HAP-1 (cell line): ENCODE measurements at regions not wholly inside any gene's neighbourhood (a gene's known extent, or its start where the extent isn't known, plus 50 kb on each side); places are given as distances from the start of the nearest gene placed in this dataset.
"Not testable (repeated sequence)": the region's sequence is repeated elsewhere in the genome, so short reads cannot be mapped to it uniquely, and the experiment has no call there.

Experiments used
- DNase-seq, 2 experiments: peaks; one replicate each; pipeline ENCODE4 v3.0.0-alpha.2; 2016 to 2020; ENCODE audit warnings: low spot score in 2 of 2
- H3K27me3 ChIP-seq: fragments of 250-450 bp; sonication (Bioruptor Pico); 2 replicates; pipeline ENCODE4 v1.5.1; 2020; ENCODE audit warnings: low read depth, mild to moderate bottlenecking, moderate library complexity
- H3K36me3 ChIP-seq: fragments of 250-450 bp; sonication (Bioruptor Pico); replicated peaks from 2 replicates; pipeline ENCODE4 v1.5.1; 2020; ENCODE audit warnings: mild to moderate bottlenecking
- H3K4me1 ChIP-seq: fragments of 250-450 bp; sonication (Bioruptor Pico); 2 replicates; pipeline ENCODE4 v1.5.1; 2020; ENCODE audit warnings: mild to moderate bottlenecking
- H3K4me3 ChIP-seq: fragments of 250-450 bp; sonication (Bioruptor Pico); 2 replicates; pipeline ENCODE4 v1.5.1; 2020; ENCODE audit warnings: mild to moderate bottlenecking, moderate library complexity
- H3K9me3 ChIP-seq: fragments of 250-450 bp; sonication (Bioruptor Pico); 2 replicates; pipeline ENCODE4 v1.5.1; 2020; ENCODE audit warnings: mild to moderate bottlenecking, moderate library complexity
- in situ Hi-C: fragments of 300-500 bp; cut with MboI; formaldehyde crosslinking; loops from 3 replicates; pipeline ENCODE4 v1.14.3; 2020; ENCODE audit warnings: low sequenced_read_pairs, inconsistent platforms, mixed read lengths

- no peak for DNase-seq
- in situ Hi-C loops: no loop called here
Measured at GRCh38 chr2:16392647-16393499, 272.8 kb downstream of the CYRIA start.

GRCh38 chr2:16391986-16392385, 273.6 kb downstream of the CYRIA start:
- no peaks in the 10 kb centered on the region for H3K27me3 ChIP-seq
- no peaks in the 10 kb centered on the region for H3K4me1 ChIP-seq
- DNase-seq: no peak
- in situ Hi-C loops: no loop called here
- H3K36me3 ChIP-seq: no peaks in the 10 kb centered on the region
- no peaks in the 10 kb centered on the region for H3K9me3 ChIP-seq
- H3K4me3 ChIP-seq: no peak overlapping the region

More at GRCh38 chr2:16392647-16393499, 272.8 kb downstream of the CYRIA start:
- Histone ChIP-seq H3K27me3 (no peaks in the 10 kb centered on the region), H3K4me1 (no peaks in the 10 kb centered on the region), H3K36me3 (no peaks in the 10 kb centered on the region), H3K4me3 (no peak overlapping the region), H3K9me3 (no peaks in the 10 kb centered on the region)

GRCh38 chr2:16390561-16390960, 275.1 kb downstream of the CYRIA start:
- H3K4me3 ChIP-seq: no peak overlapping the region
- no peaks in the 10 kb centered on the region for H3K27me3 ChIP-seq
- in situ Hi-C loops: no loop called here
- no peaks in the 10 kb centered on the region for H3K4me1 ChIP-seq
- no peaks in the 10 kb centered on the region for H3K36me3 ChIP-seq
- H3K9me3 ChIP-seq: no peaks in the 10 kb centered on the region
- DNase-seq: no peak

GRCh38 chr2:16389611-16390010, 276.0 kb downstream of the CYRIA start:
- Histone ChIP-seq H3K4me3 (no peak overlapping the region), H3K4me1 (no peaks in the 10 kb centered on the region), H3K9me3 (no peaks in the 10 kb centered on the region), H3K36me3 (no peaks in the 10 kb centered on the region), H3K27me3 (no peaks in the 10 kb centered on the region)
- in situ Hi-C loops: no loop called here
- no peak for DNase-seq

GRCh38 chr2:16388199-16388830, 277.3 kb downstream of the CYRIA start:
- H3K4me3 ChIP-seq, H3K9me3 ChIP-seq, in situ Hi-C loops, DNase-seq, H3K4me1 ChIP-seq, H3K36me3 ChIP-seq, H3K27me3 ChIP-seq: not testable (repeated sequence)

GRCh38 chr2:16387461-16387984, 278.1 kb downstream of the CYRIA start:
- Histone ChIP-seq H3K27me3 (no peaks in the 10 kb centered on the region), H3K9me3 (no peaks in the 10 kb centered on the region), H3K4me3 (no peak overlapping the region), H3K36me3 (no peaks in the 10 kb centered on the region), H3K4me1 (no peaks in the 10 kb centered on the region)
- in situ Hi-C loops: no loop called here
- no peak for DNase-seq

- no peak for DNase-seq
- no peaks in the 10 kb centered on the region for H3K4me1 ChIP-seq
- H3K4me3 ChIP-seq: no peak overlapping the region
- no peaks in the 10 kb centered on the region for H3K36me3 ChIP-seq
- in situ Hi-C loops: no loop called here
- no peaks in the 10 kb centered on the region for H3K9me3 ChIP-seq
- no peaks in the 10 kb centered on the region for H3K27me3 ChIP-seq
Measured at GRCh38 chr2:16386431-16386830, 279.2 kb downstream of the CYRIA start.

- no peak for DNase-seq
- in situ Hi-C loops: no loop called here
- H3K36me3 ChIP-seq: no peaks in the 10 kb centered on the region
- H3K4me1 ChIP-seq: no peaks in the 10 kb centered on the region
- H3K27me3 ChIP-seq: no peaks in the 10 kb centered on the region
- H3K4me3 ChIP-seq: no peak overlapping the region
- no peaks in the 10 kb centered on the region for H3K9me3 ChIP-seq
Measured at GRCh38 chr2:16386031-16386430, 279.6 kb downstream of the CYRIA start.

- no peaks in the 10 kb centered on the region for H3K9me3 ChIP-seq
- H3K4me3 ChIP-seq: no peak overlapping the region
- no peaks in the 10 kb centered on the region for H3K27me3 ChIP-seq
- no peaks in the 10 kb centered on the region for H3K36me3 ChIP-seq
- in situ Hi-C loops: no loop called here
- H3K4me1 ChIP-seq: no peaks in the 10 kb centered on the region
- no peak for DNase-seq
Measured at GRCh38 chr2:16385341-16385740, 280.3 kb downstream of the CYRIA start.

GRCh38 chr2:16383411-16383810, 282.2 kb downstream of the CYRIA start:
- H3K4me1 ChIP-seq: no peaks in the 10 kb centered on the region
- in situ Hi-C loops: no loop called here
- H3K4me3 ChIP-seq: no peak overlapping the region
- no peaks in the 10 kb centered on the region for H3K36me3 ChIP-seq
- no peaks in the 10 kb centered on the region for H3K9me3 ChIP-seq
- no peaks in the 10 kb centered on the region for H3K27me3 ChIP-seq
- no peak for DNase-seq

GRCh38 chr2:16382451-16382850, 283.2 kb downstream of the CYRIA start:
- H3K27me3 ChIP-seq: no peaks in the 10 kb centered on the region
- H3K4me3 ChIP-seq: no peak overlapping the region
- no peaks in the 10 kb centered on the region for H3K9me3 ChIP-seq
- in situ Hi-C loops: no loop called here
- H3K4me1 ChIP-seq: no peaks in the 10 kb centered on the region
- DNase-seq: no peak
- no peaks in the 10 kb centered on the region for H3K36me3 ChIP-seq

- Histone ChIP-seq H3K4me1 (no peaks in the 10 kb centered on the region), H3K4me3 (no peak overlapping the region), H3K36me3 (no peaks in the 10 kb centered on the region), H3K27me3 (no peaks in the 10 kb centered on the region), H3K9me3 (no peaks in the 10 kb centered on the region)
- in situ Hi-C loops: no loop called here
- DNase-seq: no peak
Measured at GRCh38 chr2:16381511-16381910, 284.1 kb downstream of the CYRIA start.

- H3K9me3 ChIP-seq, H3K4me3 ChIP-seq, H3K4me1 ChIP-seq, H3K27me3 ChIP-seq, in situ Hi-C loops, DNase-seq, H3K36me3 ChIP-seq: not testable (repeated sequence)
Measured at GRCh38 chr2:16379901-16380300, 285.7 kb downstream of the CYRIA start.

GRCh38 chr2:16379061-16379460, 286.6 kb downstream of the CYRIA start:
- in situ Hi-C loops, DNase-seq, H3K4me1 ChIP-seq, H3K27me3 ChIP-seq, H3K36me3 ChIP-seq, H3K9me3 ChIP-seq, H3K4me3 ChIP-seq: not testable (repeated sequence)
